ENCODE measurements at regions not wholly inside any gene's neighbourhood (a gene's known extent, or its start where the extent isn't known, plus 50 kb on each side); places are given as distances from the start of the nearest gene placed in this dataset.

GRCh38 chr2:103875131-103875530 is 978.8 kb upstream of the POU3F3 start:
- DNase-seq (ENCODE audit: low spot score in 2 of 2): no peak
- intact Hi-C loops (cut with DNase I; ENCODE audit: low total_unique reads): no loop called here
- H3K4me3 ChIP-seq (ENCODE audit: low read depth, poor library complexity, severe bottlenecking): no peak overlapping the region
- 48 to 55% methylated on average over 1 of the region's 1 CpG for WGBS, 2 donors
- TF ChIP-seq POLR2A (IDR thresholded peaks at IDR 0.05) (no peak), CTCF (IDR thresholded peaks at IDR 0.05) (no peak)

- no peak for DNase-seq (ENCODE audit: low spot score in 2 of 2)
- H3K4me3 ChIP-seq (ENCODE audit: low read depth, poor library complexity, severe bottlenecking): no peak overlapping the region
- intact Hi-C loops (cut with DNase I; ENCODE audit: low total_unique reads): no loop called here
- WGBS, 2 donors: 72 to 82% methylated on average over 3 of the region's 3 CpGs
- TF ChIP-seq POLR2A (IDR thresholded peaks at IDR 0.05) (no peak), CTCF (IDR thresholded peaks at IDR 0.05) (no peak)
These were observed 978.4 kb upstream of the POU3F3 start for GRCh38 chr2:103875531-103875930.

- TF ChIP-seq POLR2A (IDR thresholded peaks at IDR 0.05) (no peak), CTCF (IDR thresholded peaks at IDR 0.05) (no peak)
- H3K4me3 ChIP-seq (ENCODE audit: low read depth, poor library complexity, severe bottlenecking): no peak overlapping the region
- intact Hi-C loops (cut with DNase I; ENCODE audit: low total_unique reads): no loop called here
- 38 to 45% methylated on average over 5 of the region's 5 CpGs for WGBS, 2 donors
- no peak for DNase-seq (ENCODE audit: low spot score in 2 of 2)
These were observed 977.3 kb upstream of the POU3F3 start for GRCh38 chr2:103876611-103877010.

- TF ChIP-seq CTCF (IDR thresholded peaks at IDR 0.05) (no peak), POLR2A (IDR thresholded peaks at IDR 0.05) (no peak)
- DNase-seq (ENCODE audit: low spot score in 2 of 2): no peak
- WGBS, 2 donors: 70 to 81% methylated on average over 1 of the region's 1 CpG
- no peak overlapping the region for H3K4me3 ChIP-seq (ENCODE audit: low read depth, poor library complexity, severe bottlenecking)
- intact Hi-C loops (cut with DNase I; ENCODE audit: low total_unique reads): no loop called here
These were observed 974.8 kb upstream of the POU3F3 start for GRCh38 chr2:103879101-103879500.

- 79 to 80% methylated on average over 4 of the region's 4 CpGs for WGBS, 2 donors
- no peak for DNase-seq (ENCODE audit: low spot score in 2 of 2)
- no peak overlapping the region for H3K4me3 ChIP-seq (ENCODE audit: low read depth, poor library complexity, severe bottlenecking)
- TF ChIP-seq POLR2A (IDR thresholded peaks at IDR 0.05): no peak
- intact Hi-C loops (cut with DNase I; ENCODE audit: low total_unique reads): no loop called here
These were observed 973.7 kb upstream of the POU3F3 start for GRCh38 chr2:103880081-103880834.

GRCh38 chr2:103887625-103888024 is 966.3 kb upstream of the POU3F3 start:
- intact Hi-C loops (cut with DNase I; ENCODE audit: low total_unique reads): no loop called here
- DNase-seq (ENCODE audit: low spot score in 2 of 2): no peak
- no peak overlapping the region for H3K4me3 ChIP-seq (ENCODE audit: low read depth, poor library complexity, severe bottlenecking)
- 17 to 56% methylated on average over 1 of the region's 1 CpG for WGBS, 2 donors
- no peak for TF ChIP-seq POLR2A (IDR thresholded peaks at IDR 0.05)
- TF ChIP-seq CTCF (IDR thresholded peaks at IDR 0.05): no peak

All from lower leg skin (tissue), 4 donors.